GM19240 (cell line): ENCODE measurements at regions not wholly inside any gene's neighbourhood (a gene's known extent, or its start where the extent isn't known, plus 50 kb on each side); places are given as distances from the start of the nearest gene placed in this dataset.

Experiments used
- DNase-seq: peaks from one replicate; pipeline ENCODE4 v3.0.0; 2011; ENCODE audit warnings: low spot score; ENCODE audit not compliant: insufficient read length

- DNase-seq = no peak
These were observed 60.3 kb downstream of the DACT1 start for GRCh38 chr14:58697930-58698642.

DNA sequence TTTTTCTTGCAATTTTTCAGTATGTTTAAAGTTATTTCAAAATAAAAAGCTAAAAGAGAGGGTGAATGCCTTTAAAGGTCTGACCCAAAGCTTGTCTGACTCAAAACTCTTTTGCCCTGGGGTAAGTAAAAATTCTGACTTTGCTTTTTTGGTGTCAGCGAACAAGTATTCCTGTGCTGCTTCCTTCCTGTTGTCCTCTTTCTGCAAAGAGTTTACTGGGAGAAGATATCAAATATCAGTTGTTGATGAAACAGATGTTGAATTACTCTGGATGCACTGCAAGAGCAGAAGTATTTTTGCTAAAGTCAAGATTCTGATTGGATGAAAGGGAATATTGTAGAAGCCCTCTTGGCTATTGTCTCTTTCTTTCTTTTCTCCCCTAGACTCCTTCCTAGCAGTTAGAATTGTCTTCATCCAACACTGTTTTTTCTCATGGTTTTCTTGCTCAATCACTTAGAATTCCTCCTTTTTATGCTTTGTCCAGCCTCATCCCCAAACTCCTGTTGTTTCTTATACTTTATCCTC is 62.0 kb downstream of the DACT1 start:
- DNase-seq = no peak

GRCh38 chr14:58701156-58701555 is 63.4 kb downstream of the DACT1 start:
- DNase-seq = no peak

- no peak for DNase-seq
These were observed 63.8 kb downstream of the DACT1 start for GRCh38 chr14:58701604-58702003.

- DNase-seq = no peak
These were observed 64.8 kb downstream of the DACT1 start for GRCh38 chr14:58702441-58703160.

GRCh38 chr14:58703161-58703506 is 65.4 kb downstream of the DACT1 start:
- DNase-seq = no peak

DNA sequence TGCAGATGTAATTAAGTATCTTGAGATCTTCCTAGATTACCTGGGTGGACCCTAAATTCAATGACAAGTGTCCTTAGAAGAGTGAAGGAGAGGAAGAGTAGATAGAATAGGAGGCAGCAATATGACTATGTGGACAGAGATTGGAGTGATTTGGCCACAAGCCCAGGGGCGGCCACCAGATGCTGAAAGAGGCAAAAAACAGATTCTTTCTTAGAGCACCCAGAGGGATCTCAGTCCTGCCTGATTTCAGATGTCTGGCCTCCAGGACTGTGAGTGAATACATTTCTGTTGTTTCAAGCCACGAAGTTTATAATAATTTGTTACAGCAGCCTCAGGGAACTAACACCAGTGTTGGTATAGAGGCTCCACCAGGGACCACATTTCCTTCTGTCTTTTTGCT is 67.3 kb downstream of the DACT1 start:
- no peak for DNase-seq

- no peak for DNase-seq
These were observed 70.2 kb downstream of the DACT1 start for GRCh38 chr14:58707949-58708348.

GRCh38 chr14:58709949-58710348 is 72.2 kb downstream of the DACT1 start:
- no peak for DNase-seq

GRCh38 chr14:58711382-58711781 is 73.6 kb downstream of the DACT1 start:
- DNase-seq = no peak

DNA sequence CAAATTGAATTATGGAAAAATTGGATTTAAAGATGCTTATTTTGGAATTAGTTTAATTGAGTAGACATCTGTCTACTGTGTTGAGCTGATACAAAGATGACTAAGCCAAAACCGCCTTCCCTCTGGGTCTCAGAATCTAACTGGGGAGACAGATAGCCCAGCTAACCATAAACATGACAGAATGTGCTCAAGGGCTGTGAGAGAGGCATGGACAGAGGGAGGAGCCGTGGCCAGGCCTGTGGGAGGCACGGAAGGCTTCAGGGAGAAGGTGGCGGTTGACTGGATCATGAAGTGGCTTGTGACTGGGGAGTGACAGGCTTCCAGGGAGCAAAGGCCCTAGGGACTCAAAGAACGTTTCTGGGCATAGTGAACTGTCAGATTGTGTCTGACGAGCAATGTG is 74.6 kb downstream of the DACT1 start:
- no peak for DNase-seq

DNA sequence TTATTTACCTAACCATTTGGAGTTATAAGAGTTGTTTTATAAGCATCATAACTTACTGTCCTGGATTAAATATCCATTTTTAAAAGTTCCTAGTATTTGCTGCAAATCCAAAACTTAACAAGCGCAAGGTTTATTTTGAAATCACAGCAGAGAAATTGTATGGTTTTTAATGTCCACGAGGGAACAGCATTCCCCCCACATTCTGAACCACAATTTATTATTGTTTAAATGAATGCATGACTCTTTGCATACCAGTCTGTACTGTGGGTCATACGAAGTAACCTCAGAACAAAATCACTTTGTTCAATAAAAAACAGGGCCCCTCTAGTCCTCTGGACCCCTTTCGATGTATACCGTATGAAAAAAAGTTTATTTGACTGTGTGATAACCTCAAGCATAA is 75.9 kb downstream of the DACT1 start:
- no peak for DNase-seq

GRCh38 chr14:58716706-58717105 is 78.9 kb downstream of the DACT1 start:
- DNase-seq = no peak

DNA sequence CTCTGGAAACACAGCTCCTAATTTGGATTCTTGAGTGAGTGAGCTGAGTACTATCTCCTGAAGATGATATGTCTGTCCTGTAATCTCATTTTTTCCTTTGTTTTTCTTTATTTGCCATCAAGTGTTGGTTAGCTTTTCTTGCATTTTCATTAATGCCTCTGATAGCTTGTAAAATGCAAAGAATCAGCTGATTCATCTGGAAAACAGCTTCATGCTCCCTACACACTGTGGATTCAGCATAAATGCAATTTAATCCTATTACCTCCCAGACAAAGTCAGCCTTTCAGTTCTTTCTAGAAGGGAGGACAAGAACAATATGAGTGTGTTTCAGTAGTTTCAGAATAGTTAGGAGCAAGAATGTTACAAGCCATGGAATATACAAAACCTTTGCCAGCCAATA is 79.4 kb downstream of the DACT1 start:
- DNase-seq = no peak

DNA sequence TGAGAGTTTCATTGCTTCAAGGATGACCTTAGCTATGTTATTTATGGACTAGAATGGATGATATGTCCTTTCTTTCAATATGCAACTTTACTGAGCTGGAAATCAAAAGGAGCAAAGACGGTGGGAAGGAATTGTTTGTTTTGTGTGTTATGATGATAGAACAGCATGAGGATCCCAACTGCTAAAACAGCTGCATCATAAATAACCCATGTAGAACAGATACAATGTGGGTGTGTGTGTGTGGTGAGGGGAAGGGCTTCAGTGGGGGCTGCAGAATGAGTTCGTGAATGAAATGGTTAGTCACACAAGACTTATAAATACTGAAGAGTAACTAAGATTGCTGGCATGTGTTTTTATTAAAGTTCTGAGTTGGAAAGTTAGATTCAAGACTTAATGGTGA is 80.1 kb downstream of the DACT1 start:
- DNase-seq = no peak

DNA sequence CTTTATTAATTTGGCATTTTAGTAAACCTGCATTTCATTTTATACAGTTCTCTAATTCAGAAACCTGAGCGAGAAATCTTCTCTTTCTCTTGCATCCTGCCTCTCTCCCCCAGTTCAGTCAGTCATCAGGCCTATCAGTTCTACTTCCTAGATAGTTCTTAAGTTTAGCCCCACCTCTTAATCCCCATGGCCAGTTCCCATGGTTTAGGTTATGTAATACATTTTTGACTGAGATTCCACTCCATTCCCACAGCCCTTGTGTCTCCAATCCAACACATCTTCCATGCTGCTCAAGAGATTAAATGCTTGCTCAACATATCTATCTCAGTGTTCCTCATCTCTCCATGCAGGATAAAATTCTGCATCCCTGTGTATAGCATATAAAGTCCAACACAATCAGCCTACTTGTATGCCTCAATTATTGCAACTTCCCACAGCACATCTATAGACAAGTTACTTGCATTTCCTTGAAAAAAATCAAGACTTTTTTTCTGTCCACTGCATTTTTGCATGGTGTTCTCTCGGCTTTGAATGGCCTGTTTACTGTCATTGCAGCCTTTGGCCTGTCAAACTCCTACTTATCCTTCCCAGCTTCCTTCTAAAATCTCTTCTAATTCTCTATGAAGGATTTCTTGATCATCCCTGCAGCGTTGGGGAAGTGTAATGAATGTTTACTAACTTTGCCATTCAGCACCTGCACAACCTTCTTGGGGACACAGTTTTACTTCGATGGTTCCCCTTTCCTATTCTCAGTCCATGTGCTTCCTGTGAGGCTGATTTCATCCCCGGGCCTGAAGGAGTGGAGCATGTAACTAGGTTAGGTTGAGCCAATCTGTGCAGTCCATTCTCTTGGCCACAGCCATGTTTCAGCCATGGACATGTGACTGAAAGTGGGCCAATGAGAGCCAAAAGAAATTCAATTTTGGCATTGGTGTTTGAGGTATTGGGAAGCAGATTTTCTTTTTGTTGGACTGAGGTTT is 80.8 kb downstream of the DACT1 start:
- DNase-seq = no peak

GRCh38 chr14:58721723-58722122 is 84.0 kb downstream of the DACT1 start:
- DNase-seq = no peak

GRCh38 chr14:58722441-58722840 is 84.7 kb downstream of the DACT1 start:
- no peak for DNase-seq

DNA sequence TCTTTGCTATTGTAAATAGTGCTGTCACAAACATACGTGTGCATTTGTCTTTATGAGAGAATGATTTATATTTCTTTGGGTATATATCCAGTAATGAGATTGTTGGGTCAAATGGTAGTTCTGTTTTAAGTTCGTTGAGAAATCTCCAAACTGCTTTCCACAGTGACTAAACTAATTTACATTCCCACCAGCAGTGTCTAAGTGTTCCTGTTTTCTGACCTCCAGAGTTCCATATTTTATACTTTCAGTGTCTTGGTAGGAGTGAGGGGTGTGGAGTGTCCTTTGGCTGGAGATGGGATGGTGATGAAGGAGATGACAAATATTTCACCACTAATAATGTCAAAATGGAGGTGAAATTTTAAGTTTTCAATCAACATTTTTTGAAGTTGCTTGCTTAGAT is 86.4 kb downstream of the DACT1 start:
- no peak for DNase-seq

- no peak for DNase-seq
These were observed 86.9 kb downstream of the DACT1 start for GRCh38 chr14:58724702-58725101.

DNA sequence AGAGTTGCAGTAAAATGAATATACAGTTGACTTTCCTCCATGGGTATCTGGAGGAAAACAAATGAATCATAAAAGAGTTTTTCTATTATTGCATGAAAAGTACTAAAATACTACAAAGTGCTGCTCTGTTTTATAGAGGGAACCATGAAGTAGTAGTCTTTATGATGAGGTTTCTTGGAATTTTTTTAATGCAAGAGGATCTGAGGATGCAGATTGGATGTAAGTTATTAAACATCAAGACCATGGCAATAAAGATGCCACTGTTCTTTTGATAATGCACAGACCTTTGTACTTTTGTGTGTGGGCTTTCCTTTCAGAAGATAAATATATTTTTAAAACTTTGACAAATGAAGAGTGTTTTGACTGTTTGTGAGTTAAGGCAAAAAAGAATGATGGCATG is 87.5 kb downstream of the DACT1 start:
- DNase-seq = no peak

GRCh38 chr14:58725871-58726270 is 88.1 kb downstream of the DACT1 start:
- DNase-seq = no peak
